22Rv1 (cell line): ENCODE measurements at regions not wholly inside any gene's neighbourhood (a gene's known extent, or its start where the extent isn't known, plus 50 kb on each side); places are given as distances from the start of the nearest gene placed in this dataset.

ENCODE experiments used
- CTCF ChIP-seq: fragments of 450-650 bp; IDR thresholded peaks from 2 replicates; pipeline ENCODE4 v1.5.1; 2017; ENCODE audit warnings: mild to moderate bottlenecking
- ZFX ChIP-seq: fragments of 450-650 bp; IDR thresholded peaks from 2 replicates; pipeline ENCODE4 v1.6.1; 2017; ENCODE audit warnings: antibody characterized with exemption, borderline replicate concordance

DNA sequence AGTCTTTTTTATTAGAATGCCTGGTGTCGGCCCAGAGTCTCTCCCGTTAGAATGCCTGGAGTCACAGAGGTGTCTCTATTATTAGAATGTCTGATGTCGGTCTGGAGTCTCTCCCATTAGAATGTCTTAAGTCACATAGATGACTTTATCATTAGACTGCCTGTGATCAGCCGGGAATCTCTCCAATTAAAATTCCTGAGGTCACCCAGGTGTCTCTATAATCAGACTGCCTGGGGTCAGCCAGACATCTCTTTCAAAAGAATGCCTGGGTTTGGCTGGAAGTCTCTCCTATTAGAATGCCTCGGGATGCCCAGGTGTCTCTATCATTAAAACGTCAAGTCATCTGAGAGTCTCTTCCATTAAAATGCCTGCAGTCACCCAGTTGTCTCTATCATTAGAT is 1493.9 kb downstream of the UQCRFS1 start:
- TF ChIP-seq CTCF (no peak), ZFX (no peak)
